A172 (cell line): ENCODE measurements at regions not wholly inside any gene's neighbourhood (a gene's known extent, or its start where the extent isn't known, plus 50 kb on each side); places are given as distances from the start of the nearest gene placed in this dataset.
"Not testable (repeated sequence)": the region's sequence is repeated elsewhere in the genome, so short reads cannot be mapped to it uniquely, and the experiment has no call there.

Experiments used
- DNase-seq: peaks from one replicate; pipeline ENCODE4 v3.0.0-alpha.2; 2015; ENCODE audit warnings: low spot score

DNA sequence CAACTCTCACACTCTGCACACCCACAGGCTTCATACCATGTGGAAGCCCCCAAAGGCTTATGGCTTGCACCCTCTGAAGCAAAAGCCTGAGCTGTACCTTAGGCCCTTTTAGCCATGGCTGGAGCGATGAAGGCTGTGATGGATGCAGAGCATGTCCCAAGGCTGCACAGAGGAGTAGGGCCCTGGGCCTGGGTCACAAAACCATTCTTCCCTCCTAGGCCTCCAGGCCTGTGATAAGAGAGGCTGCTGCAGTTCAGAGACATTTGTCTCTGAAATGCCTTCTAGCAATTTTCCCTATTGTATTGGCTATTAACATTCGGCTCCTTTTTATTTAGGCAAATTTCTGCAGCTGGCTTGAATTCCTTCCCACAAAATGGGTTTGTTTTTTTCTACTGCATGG is 1707.7 kb downstream of the MRPL39 start:
- no peak for DNase-seq

DNA sequence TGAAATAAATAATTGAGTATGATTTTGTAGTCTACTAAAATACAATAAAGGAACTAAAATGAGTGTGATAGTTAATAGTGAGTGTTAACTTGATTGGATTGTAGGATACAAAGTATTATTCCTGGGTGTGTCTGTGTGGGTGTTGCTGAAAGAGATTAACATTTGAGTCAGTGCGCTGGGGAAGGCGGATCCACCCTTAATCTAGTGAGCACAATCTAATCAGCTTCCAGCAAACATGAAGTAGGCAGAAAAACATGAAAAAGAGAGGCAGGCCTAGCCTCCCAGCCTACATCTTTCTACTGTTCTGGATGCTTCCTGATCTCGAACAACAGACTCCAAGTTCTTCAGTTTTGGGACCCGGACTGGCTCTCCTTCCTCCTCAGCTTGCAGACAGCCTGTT is 1716.6 kb downstream of the MRPL39 start:
- no peak for DNase-seq

DNA sequence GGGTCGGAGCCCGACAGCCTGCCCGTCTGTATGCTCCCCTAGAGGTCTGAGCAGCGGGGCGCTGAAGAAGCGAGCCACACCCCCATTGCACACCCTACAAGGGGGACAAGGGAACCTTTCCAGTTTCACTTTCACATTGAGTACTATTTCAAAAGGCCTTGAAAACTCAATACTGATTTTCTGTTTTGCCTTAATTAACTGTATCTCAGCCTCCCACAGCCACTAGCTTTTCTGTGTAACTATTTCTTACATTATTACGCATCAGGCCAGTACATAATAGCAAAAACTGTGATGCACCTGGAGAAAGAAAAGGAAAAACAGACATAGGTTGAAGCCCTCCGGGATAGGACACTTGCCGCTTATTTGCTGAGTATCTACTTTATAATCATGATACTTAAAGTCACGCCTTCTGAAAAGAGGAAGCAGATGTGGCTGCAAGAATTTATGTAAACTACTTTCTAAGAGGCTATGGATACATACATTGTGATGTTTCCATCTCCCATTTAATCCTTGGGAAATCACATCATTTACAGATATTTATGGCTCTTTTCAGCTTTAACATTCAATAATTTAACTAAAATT is 1719.5 kb downstream of the MRPL39 start:
- DNase-seq = no peak

DNA sequence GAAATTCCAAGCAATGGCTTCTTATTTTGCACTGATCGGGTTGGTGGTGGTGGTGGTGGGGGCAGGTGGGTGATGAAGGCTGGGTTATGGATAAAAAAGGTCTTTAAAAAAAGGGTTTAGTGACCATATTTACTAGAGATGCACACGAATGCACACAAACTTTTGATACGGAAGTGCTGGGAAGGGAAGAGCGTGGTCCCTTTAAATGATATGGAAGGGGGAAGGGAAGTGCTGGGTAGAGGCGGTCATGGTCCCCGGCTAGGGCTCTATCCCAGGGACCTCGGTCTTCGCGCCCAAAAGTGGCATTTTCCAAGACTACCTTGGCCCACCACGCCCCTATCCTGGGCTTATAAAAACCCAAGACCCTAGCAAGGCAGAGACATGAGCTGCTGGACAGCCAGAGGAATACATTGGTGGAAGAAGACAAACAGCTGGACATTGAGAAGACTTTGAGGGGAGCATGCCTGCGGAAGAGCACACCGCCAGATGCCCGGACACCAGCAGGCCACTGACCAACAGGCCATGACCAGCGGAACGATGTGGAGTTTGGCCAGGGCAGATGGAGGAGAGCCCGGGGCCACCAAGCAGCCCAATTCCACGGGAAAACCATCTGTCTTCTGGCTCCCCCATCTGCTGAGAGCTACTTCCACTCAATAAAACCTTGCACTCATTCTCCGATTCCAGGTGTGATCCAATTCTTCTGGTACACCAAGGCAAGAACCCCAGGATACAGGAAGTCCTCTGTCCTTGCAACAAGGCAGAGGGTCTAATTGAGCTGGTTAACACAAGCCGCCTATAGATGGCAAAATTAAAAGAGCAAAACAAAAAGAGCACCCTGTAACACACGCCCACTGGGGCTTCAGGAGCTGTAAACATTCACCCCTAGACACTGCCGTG is 1720.2 kb downstream of the MRPL39 start:
- no peak for DNase-seq

DNA sequence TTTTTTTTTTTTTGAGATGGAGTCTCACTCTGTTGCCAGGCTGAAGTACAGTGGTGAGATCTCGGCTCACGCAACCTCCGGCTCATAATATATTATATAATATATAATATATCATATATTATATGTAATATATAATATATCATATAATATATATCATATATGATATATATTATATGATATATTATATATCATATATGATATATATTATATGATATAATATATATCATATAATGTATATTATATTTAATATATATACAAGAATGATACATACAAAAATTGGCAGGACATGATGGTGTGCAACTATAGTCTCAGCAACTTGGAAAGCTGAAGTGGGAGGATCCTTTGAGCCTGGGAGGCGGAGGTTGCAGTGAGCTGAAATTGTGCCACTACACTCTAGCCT is 1725.5 kb downstream of the MRPL39 start:
- no peak for DNase-seq

DNA sequence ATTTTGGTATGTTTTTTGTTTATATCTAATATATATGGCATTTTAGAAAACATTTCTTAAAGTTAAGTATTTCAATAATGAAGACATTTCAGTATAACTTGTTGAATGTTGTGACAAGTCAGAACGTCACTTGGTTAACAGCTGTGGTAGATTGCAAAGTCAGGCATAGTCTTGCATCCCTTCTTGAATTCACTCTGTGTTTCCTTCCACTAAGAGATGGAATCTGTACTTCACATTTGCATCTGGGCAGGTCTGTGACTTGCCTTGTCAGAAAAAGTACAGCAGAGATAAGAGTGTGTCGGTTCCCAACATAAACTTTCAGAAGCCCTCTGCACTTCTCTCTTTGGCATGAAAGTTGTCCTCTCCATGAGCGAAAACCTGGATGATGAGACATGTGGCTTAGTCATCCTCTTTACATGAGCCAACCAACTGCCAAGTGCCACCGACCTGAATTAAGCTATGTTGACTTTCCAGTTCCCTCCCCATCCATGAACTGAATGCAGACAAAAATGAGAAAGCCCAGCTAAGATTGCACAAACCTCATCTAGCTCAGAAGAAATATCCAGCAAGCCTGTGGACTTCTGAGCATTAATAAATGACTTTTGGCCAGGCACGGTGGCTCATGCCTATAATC is 1730.2 kb downstream of the MRPL39 start:
- no peak for DNase-seq

DNA sequence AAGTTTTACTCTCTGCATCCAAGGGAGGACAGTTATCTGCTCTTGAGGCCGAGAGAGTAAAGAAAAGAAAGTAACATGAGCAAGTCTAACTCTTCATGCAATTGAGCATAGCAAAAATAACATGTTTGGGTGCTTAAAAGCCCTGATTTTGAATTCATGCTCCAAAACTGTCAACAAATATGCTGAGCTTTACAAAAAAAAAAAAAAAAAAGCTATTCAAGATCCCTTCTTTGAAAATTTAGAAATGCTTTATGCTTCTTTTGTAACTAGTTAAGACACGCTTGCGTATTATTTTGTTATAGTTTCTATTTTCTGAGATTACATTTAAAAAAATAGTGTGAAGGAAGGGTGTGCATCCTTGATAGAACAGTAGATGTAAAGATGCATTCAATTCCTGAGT is 1733.0 kb downstream of the MRPL39 start:
- DNase-seq = no peak

DNA sequence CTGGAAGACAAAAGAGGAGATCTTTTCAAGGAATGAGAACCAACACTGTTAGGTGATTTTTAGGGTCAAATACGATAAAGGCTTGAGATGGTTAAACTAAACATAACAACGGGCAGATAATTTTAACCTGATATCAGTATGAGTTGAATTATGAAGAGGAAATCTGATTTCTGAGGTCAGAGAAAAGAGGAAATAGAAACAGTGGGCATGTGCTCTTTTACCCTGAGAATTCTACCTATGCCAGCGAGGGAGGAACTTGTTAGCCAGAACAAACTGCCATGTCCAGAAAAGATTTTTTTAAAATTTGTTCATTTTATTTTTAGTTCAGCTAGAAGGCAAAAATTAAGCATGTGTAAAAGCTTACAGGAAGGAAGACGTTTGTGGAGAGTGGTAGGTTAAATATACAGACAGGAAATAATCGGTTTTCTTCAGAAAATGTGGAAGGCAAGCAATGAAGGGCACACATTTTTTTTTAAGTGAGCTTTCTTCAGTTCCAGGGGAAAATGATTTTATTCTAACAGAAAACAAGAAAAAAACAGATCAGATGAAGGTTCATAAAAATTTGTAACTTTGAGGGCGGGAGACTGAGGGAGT is 1745.3 kb downstream of the MRPL39 start:
- no peak for DNase-seq

DNA sequence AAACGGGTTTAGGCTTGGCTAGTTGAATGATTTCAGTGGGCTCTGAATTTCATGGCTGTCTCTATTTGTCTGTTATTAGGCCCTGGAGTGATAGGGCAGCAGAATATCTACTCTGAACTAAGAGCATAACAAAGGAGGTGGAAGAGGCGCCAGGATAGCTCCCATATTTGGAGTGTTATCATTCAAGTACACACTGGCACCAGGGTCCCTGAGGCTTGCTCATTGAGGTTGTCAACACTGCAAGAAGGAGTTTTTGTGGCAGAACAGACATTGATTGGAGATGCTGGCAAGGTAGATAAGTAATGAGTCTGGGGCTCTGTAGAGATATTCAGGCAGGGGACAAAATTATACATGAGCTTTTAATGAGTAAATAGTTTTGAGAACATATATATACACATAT is 1748.4 kb downstream of the MRPL39 start:
- no peak for DNase-seq

DNA sequence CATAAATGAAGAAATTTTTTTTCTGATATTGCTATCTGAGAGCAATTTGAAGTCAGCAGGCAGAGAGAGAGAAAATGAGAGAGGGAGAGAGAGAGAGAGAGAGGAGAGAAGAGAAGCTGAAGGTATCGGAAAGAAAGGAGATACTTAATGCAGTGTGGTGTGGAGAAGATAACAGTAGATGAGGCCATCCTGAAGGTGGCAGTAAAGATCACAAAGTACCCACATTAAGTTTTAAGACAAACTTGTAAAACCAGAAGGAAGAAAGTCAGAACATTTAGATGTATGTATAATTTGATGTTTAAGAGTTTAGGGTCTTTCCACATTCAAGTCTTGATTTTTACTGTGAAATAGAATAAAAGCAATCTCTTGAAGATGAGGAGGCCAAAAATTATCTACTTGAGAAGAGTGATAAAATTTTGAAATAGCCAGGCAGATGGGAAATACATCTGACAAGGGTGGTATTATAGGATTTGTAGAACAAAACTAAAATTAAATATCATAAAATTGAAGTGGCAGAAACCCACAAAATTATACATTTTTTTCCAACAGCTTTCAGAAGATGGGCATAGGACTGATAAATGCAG is 1753.4 kb downstream of the MRPL39 start:
- peak; percentile 21 for DNase-seq

DNA sequence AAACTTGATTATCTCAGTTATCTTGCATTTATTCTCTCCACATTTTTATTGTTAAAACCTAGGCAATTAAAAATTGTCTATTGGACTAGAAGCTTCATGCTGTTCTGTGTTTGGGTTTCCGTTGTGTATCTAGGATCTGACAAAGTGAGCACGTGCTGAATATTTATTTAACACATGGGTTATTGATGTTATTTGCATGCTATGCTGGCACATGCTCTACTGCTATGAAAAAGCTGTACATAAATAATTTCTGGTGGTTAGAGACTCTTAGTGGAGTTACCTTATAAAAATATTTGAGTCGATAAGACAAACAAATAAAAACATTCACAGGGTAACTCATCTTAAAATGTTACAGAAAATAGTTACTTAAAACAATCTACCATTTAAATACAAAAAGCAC is 1769.7 kb downstream of the MRPL39 start:
- DNase-seq = no peak

DNA sequence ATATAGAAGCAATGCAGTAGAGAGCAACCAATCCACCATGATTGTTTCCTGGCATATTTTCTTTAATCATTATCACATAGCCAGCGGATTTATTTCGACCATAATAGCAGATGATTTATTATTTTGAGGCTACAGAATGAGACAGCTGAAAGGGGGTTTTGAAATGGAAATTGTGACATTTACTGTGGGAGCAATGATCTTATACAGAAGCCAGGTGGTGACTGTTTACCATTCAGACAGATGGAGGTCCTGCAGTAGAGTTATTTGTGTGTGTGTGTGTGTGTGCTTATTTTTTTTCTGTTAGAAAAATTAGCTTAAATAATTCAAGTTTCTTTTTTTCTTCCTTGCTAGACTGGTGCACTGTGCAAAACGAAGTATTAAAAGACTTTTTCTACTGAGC is 1784.5 kb downstream of the MRPL39 start:
- no peak for DNase-seq

DNA sequence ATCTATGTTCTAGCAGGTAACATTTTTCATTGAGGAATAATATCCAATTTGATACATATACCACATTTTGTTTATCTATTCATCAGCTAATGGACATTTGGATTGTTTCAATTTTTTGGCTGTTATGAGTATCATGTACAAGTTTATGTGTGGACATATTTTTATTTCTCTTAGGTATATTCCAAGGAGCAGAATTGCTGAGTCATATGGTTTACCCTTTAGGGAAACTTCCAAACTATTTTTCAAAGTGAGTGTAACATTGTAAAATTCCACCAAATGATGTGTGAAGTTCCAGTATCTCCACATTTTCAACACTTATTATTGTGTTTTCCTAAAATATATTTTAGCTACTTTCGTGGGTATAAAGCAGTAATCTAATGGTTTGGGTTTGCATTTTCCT is 1789.9 kb downstream of the MRPL39 start:
- DNase-seq = no peak

DNA sequence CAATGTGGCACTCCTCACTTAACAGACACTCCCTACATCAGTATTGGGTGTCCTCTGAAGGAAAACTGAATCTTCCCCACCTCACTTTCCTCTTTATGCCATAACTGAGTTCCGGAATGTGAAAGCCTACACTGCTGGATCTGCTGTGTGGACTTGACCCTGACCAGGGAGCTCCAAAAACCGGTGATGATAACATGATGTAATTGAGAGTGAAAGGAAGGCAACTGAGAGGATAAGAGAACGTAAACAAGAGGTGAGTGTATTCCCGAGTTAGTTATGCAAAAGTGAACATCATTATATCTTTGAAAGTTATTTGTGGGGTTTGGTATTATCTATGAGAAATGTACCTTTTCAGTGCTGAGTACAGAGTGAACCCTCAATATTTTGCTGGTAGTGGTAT is 1794.8 kb downstream of the MRPL39 start:
- no peak for DNase-seq

DNA sequence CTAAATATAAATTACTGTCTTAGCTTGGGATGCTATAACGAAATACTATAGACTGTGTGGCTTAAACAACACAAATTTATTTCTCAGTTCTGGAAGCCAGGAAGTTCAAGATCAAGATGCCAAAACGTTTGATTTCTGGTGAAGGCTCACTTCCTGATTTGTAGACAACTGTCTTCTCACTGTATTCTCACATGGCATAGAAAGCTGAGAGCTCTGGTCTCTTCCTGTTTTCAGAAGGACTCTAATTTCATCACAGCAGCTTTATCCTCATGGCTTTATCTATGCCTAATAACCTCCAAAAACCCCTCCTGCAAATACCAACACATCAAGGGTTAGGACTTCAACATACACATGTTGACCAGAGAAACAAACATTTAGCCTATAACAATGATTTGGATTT is 1795.5 kb downstream of the MRPL39 start:
- DNase-seq = no peak

DNA sequence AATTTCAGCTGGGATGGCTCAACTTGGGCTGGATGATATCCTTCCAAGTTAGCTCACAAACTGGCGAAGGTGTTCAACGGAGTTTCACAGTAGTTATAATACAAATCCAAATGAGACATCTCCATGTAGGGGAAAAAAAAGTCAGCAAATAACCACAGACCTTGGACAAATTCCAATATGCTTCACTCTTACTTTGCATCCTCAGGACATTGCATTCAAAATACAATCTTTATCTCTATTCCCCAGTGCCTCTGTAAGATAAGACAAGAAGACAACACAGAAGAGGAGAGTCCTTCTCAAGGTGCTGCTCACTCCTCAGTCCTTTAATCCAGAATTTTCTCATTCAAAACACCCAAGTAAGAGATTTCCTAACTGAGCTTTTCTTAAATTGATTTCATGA is 1797.7 kb downstream of the MRPL39 start:
- no peak for DNase-seq

DNA sequence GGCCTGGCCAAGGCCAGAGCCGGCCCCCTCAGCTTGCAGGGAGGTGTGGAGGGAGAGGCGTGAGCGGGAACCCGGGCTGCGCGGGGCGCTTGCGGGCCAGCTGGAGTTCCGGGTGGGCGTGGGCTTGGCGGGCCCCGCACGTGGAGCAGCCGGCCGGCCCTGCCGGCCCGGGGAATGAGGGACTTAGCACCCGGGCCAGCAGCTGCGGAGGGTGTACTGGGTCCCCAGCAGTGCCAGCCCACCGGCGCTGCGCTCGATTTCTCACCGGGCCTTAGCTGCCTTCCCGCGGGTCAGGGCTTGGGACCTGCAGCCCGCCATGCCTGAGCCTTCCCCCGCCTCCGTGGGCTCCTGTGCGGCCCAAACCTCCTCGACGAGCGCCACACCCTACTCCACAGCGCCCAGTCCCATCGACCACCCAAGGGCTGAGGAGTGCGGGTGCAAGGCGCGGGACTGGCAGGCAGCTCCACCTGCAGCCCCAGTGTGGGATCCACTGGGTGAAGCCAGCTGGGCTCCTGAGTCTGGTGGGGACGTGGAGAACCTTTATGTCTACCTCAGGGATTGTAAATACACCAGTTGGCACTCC is 1800.2 kb downstream of the MRPL39 start:
- DNase-seq = not testable (repeated sequence)

DNA sequence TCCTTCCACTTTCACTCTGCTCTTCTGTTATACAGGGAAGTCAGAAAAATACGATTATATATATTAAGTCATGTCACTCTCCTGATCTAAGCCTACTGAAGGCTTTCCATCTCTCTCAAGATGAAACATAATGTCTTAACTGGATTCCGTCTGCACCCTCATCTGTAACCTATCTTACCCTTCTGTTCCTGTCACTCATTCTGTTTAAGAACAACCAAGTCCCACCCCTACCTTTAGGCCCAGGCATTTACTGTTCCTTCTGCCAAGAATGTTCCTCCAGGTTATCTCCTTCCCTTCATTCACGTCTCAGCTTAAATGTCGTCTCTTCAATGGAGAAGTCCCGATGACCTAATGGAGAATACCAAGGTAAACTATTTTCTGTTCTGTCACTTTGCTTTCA is 1802.4 kb downstream of the MRPL39 start:
- DNase-seq = no peak

DNA sequence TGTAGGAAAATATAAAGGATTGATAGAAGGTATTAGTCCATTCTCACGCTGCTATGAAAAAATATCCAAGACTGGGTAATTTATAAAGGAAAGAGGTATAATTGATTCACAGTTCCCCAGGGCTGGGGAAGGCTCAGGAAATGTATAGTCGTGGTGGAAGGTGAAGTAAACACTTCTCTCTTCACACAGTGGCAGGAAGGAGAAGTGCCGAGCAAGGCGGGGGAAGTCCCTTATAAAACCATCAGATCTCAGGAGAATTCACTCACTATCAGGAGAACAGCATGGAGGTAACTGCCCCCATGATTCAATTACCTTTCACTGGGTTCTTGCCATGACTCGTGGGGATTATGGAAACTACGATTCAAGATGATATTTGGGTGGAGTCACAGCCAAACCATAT is 1806.0 kb downstream of the MRPL39 start:
- no peak for DNase-seq

DNA sequence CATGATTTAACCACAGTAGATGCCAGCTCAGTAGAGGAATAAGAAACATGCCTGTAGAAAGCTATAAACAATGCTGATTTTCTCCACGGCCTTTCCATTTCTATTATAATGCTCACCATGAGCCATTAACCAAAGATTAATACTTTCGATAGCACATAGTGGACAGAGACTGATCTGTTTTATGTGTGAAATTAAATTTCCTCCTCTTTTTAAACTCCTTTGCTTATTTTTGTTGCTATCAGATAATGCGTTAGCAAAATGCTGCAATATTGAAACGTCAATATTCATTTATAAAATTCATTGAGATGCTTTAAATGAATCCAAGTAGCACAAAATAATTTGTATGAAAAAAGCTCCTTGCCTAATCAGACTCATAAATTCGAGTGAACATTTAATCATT is 1807.9 kb downstream of the MRPL39 start:
- no peak for DNase-seq

DNA sequence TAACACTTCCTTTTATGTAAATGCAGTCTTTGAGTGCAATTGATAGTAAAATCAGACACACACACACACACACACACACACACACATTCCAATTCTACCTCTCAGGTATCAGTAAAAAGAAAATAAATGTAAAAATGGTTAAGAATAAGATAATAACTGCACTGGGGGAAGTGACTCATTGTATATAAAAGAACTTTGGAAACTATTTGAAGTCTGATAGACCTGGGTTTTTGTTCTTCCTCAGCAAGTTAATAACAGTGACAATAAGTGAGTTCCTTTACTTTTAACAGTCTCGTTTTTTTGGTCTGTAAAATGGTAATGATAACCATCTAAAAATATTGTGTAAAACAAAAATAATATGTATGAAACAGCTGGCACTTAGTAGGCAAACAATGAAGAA is 1815.0 kb downstream of the MRPL39 start:
- DNase-seq = no peak

DNA sequence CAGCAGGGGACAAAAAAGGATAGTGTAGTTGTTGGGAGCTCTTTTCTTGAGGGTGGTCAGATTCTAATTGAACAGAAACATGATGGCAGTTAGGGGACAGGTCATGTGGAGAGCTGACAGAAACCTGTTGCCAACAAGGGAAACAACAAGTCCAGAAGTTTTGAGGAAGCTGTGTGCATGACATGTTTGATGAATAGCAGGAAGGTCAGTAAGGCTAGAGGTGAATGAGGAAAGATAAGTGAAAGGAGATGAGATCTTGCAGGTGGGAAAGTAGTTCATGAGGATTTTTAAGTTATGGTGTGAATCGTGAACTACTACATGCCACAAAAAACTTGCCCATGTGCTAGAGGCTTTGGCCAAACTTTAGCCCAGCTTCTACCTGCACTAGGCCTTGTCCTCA is 1817.4 kb downstream of the MRPL39 start:
- no peak for DNase-seq
